GM19455 (cell line): ENCODE measurements at regions not wholly inside any gene's neighbourhood (a gene's known extent, or its start where the extent isn't known, plus 50 kb on each side); places are given as distances from the start of the nearest gene placed in this dataset.
"Not testable (repeated sequence)": the region's sequence is repeated elsewhere in the genome, so short reads cannot be mapped to it uniquely, and the experiment has no call there.

Experiments used
- ATAC-seq: cut with Tn5 transposase; IDR thresholded peaks from one replicate; pipeline ENCODE4 v1.9.1; 2021; ENCODE audit not compliant: unreplicated experiment

DNA sequence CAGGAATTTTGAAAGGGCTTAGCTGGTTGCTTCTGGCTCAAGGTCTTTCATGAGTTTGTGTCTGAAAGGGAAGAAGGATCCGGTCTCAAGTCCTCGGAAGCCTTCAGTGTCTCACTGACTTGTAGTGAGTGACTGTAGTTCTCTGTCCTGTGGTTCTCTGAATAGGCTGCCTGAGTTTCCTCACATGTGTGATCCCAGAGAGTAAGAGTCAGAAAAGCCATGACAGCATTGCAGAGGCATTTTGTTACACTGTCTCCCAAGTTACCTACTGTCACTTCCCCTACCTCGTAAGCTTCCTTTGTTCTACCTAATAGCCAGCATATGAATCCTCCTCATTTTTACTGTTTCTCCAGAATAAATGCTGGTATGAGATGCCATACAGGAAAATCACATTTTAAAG, 709.1 kb upstream of the CHAC2 start:
- ATAC-seq, result no peak

DNA sequence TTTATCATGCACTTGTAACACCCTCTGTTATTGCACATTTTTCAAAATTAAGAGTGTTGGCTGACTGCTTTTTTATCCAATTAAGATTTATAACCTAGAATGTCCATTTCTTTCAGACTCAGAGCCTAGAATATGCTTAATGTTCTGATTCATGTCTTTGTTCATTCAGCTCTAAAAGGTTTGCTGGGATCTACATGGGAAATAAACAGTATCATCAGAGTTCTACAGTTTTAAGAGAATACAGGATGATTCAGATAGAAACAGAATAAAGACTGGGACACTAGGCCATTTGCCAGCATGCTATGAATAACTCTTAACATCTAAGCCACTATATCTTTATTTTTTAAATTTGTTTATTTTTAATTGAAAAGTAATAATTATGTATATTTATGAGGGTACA, 713.7 kb upstream of the CHAC2 start:
- ATAC-seq, result no peak

DNA sequence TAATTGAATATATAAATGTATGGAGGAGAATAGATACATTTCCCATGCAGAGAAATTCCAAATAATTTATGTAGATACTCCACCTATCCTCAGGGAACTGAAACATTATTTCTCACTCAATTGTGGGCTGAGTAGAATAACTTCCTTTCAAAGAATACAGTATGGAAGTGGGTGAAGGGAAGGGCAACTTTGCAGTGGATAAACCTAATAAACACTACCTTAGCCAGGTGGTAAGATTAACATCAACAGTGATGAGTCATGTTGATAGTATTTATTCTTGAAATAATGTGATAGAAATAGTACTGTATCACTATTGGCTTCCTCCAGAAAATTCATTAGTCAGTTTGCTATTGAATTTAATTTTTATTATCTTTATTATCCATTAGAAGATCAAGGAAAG, 716.4 kb upstream of the CHAC2 start:
- ATAC-seq, result no peak

DNA sequence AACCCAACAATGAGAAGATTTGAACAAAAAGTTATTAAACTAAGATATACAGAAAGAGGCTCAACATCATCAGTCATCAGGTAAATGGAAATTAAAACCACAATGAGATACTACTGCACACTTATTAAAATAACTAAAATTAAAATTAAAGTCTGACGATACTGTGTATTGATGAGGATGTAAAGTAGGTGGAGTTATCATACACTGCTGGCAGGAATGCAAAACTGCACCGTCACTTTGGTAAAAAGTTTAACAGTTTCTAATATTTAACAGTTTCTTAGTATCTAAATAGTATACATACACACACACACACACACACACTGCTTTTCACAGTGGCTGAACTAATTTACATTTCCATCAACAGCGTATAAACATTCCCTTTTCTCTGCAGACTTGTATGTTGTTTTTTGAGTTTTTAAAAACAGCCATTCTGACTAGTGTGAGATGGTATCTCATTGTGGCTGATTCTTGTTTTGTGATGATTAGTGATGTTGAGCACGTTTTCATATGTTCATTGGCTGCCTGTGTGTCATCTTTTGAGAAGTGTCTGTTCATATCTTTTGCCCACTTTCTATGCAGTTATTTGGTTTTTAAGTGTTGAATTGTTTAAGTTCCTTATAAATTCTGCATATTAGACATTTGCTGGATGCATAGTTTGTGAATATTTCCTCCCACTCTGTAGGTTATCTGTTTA, 726.9 kb upstream of the CHAC2 start:
- ATAC-seq, result no peak

DNA sequence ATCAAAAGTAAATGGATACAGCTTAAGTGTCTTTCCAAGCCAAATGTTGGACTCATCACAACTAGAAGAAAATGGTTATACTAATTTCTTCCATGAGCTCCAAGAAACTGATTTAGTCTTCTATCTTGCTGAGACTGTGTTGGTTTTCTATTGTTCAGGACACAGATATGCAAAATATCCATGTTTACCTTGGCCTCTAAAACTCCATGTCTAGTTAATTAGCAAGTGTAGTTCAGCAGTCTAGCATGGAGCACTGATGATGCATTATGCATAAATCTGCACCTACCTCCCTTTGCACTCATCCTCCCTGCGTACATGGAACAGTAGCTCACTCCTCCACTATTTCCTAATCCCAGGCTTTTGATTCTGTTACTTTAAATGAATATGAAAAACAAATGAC, 731.4 kb upstream of the CHAC2 start:
- no peak for ATAC-seq

DNA sequence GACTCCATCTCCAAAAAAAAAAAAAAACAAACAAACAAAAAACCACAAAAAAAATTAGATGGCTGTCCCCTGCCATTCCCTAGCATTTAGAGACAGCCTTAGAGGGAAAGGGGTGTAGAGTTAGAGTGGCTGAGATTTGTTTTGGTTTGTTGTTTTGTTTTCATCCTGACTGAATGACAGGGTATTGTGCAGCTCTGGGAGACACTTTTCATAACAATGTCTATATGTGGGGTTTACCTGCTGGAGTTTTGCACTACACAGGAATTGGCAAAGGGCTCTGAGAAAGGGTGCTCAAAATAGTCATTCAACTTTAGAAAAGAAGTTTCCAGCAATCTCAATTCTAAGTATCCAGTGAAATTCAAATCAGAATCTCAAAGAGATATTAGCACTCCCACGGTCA, 732.5 kb upstream of the CHAC2 start:
- ATAC-seq, result no peak

DNA sequence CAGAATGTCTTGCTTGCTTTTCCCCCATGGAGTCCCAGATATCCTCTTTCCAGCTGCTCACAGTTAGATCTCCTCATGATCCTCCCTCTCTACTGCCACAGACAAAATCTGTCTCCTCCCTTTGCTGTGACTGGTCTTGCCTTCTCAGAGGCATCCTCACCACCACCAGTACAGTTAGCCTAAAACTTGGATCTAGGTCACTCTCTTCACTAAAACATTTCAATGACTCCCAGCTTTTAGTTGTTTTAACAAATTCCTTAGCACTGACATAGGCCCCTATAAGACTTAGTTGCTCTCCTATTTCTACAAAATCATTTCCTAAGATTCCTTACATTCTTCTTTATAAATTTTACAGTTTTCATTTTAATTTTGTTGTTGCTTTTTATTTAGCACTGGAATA, 734.2 kb upstream of the CHAC2 start:
- no peak for ATAC-seq

DNA sequence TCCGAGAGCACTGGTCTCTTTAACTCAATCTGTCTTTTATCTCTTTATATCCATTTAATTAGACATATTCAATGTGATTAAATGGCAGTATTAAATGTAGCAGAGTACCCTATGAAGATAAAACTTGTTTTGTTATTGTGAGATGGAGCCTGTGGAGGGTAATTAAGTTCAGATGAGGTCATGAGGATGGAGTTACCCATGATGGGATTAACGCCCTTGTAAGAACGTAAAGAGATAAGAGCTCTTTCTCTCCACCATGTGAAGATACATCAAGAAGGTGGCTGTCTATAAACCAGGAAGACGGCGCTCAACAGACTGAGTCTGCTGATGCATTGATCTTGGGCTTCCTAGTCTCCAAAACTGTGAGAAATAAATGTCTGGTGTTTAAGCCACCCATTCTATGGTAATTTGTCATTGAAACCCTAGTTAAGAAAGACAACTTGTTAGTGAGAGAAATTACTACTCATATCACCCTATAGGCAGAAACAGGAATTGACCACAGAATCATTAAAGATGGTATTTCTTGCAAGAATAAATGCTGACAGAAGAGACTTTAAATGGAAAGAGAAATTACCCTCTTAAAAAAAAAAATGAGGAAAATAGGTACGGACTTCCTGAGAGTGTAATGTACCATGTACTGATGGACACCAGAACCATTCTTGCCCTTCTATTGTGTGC, 738.7 kb upstream of the CHAC2 start:
- ATAC-seq, result no peak

DNA sequence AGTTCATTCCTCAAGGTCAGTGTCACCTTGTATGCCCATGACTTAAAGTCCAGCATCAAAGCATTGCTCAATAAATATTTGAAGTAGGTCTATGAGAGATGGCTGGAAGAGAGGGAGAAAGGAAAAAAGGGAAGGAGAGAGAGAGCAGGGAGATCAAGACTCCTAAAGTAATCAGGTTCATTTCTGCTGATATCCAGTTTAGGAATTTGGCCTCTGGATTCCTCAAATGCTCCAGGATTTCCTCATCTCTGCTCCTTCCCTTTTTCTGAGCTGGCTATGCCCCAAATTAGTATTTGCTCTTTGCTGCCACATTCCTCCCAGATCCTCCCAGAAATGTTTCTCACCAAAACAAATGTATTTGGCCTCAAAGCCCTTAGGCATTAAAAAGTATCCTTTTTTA, 739.4 kb upstream of the CHAC2 start:
- ATAC-seq, result no peak

DNA sequence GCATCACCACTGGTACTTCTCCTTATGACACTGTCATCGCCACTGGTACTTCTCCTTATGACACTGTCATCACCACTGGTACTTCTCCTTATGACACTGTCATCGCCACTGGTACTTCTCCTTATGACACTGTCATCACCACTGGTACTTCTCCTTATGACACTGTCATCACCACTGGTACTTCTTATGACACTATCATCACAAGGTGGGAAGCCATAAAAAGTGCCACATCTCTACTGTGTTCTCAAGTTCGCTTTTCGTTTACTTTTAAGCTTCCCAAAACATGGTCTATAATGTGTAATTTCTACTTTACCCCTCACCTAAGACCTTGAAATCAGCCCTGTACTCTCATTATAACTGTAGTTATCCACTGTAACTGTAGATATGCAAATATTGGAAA, 745.4 kb upstream of the CHAC2 start:
- ATAC-seq, result not testable (repeated sequence)

DNA sequence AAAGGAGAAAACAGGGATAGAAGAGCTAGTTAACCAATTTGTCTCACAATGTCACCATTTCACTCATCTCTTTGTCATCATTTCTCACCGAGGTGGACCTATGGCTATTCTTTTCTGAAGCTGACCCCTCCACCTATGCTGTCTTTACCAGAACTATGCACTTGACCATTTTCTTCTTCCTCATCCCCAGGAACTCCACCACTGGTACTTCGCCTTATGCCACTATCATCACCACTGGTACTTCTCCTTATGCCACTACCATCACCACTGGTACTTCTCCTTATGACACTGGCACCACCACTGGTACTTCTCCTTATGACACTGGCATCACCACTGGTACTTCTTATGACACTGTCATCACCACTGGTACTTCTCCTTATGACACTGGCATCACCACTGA, 745.8 kb upstream of the CHAC2 start:
- no peak for ATAC-seq

DNA sequence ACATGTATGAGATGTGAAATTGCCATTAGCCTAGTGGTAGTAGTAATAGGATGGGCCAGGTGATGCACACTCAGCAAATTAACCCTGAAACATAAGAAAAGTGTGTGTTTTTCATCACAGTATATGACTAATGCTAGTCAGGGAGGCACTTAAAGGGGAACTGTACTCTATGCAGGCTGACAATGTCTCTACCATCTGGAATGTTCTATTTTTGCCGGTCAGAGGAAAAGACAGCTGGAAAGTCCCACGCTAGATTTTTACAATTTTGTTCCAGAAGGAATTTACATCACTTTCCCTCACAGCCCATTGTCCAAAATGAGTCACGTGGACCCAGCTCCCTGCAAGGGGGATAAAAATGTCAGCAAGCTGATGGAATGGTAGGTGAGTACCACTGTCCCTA, 746.3 kb upstream of the CHAC2 start:
- no peak for ATAC-seq

DNA sequence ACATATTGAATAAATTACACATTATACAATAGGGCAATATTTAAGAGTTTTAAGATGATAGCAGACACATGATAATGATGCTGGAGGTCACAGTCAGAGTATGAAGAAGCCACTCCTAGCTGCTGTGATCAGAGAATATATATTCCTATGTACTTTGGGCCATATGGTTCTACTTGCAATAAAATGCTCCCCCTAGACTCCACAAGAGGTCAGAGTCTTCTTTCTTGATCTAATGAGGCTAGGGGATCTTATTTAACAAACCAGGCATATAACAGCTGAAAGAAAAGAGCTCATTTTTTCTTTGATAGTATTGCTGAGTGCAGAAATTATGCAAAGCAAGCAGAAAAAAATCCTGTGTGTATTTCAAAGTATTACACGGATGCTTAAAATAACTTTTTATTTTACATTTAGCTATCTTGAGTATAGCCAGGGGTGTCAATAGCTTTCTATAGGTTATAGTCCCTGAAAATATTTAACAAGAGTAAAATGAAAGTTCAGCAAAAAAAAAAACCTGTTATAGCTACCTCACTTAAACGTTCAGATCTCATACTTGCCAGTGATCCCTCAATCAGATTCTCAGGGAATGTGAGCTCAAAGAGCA, 748.7 kb upstream of the CHAC2 start:
- ATAC-seq, result no peak

DNA sequence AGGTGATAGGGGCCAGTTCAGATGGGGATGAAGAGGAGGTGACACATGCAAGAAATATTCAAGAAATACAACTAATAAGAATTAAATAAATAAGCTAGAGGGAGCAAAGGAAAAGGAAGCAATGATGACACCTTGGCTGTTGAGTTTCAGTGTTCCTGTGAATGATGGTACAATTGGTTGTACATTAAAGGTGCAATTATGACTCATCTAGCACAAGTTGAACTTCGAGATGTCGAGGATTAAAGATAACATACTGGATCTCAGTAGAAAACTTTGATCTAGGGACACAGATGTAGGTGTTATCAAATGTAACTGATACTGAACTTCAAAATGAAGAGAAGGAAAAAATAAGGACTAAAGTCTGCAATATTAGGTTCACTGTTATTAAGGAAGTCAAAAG, 760.6 kb upstream of the CHAC2 start:
- no peak for ATAC-seq

DNA sequence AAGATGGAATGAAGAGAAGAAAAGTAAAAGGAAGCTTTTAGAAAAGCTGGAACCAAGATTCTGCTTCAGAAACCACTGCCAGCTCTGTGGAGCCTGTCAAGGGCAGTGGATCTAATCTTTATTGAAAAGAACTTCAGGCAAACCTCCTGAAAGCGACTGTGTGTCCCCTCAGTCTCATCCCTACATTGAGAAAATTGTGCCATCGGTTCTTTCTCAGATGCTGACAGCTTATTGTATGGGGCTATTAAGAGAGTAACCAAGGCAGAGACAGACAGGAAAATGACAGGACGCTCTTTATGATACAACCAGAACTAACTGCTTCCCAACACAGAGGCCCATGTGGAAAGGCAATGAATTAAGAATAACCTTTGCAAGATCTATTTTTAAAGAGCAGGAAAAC, 763.2 kb upstream of the CHAC2 start:
- no peak for ATAC-seq

DNA sequence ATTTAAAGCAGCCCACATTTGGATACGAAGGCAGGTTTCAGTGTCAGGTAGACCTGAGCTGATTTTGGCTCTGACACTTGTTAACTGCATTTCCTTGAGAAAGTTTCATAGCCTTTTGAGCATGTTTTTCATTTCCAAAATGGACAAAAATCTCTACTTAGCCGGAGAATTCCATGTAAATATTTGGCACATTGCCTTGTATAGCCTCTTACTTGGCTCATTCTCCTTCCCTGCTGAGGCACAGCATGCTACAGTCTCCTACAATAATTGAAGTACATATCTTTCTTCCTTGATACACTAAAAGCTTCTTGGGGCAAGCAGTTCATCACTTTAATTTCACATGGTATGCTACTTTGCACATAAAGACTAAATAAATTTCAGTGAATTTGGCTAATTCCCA, 772.2 kb upstream of the CHAC2 start:
- ATAC-seq, result no peak

DNA sequence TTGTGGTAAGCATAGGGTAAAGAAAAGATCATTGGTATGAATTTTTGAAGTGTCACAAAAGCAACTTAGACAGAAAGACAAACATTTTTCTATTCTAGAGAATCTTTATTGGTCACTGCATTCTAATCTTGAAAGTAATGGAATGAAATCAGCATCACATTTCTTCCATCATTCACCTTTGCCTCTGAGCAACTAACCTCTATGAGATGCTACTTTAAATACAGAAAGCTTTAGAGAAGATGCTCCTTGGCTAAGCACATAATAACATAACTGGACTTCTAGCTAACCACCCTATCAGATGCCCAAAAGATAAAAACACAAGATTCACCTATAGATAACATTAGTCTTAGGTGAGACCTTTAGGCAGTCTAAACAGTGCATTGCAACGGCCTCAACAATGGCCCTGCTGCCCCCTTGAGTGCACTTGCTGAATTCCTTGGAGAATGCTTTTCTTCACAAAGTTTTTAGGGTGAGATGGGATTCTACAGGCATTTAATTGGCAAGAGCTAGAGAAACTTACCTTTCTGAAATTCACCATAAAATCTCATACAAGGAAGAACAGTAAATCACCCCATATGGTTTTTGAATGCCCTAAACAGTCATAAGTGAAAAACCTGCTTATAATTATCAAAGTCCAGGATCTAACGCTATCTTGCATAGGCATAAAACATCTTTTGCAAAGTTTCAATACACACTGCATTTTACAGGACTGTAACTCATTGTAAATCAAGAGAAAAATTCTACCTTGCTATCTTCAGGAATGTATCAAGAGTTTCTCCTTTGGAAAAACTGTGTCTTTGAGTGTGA, 791.3 kb upstream of the CHAC2 start:
- no peak for ATAC-seq

DNA sequence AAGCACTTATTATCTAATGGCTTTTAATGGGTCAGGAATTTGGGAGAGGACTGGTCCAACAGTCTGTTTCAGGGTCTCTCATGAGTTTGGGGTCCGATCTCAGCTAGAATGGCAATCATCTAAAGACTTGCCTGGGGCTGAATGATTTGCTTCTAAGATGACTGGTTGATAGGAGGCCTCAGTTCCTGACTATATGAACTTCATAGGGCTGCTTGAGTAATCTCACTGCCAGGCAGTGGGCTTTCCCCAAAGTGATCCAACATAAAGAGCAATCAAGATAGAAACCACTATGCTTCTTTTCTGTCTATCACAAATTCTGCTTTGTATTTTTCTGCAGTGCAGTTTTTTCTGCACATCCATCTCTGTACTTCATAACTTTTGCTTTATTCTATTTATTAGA, 793.5 kb upstream of the CHAC2 start:
- no peak for ATAC-seq

DNA sequence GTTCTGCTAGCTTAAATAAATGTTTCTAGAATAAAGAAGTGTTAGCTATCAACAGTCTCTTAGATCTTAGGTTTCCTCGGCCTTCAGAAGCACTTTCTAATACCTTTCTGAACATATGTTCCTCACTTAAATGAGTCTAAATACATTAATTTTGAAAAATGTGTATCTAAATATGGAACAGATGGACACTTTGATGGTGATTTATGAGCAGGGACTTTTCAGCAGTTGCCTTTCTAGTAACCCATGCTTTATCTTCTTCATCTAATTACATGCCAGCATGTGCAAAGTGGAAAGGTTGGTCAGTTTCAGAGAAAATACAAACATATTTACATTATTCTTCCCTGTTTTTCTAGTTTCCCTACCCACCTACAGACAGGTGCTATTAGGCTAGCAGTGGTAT, 797.0 kb upstream of the CHAC2 start:
- no peak for ATAC-seq

DNA sequence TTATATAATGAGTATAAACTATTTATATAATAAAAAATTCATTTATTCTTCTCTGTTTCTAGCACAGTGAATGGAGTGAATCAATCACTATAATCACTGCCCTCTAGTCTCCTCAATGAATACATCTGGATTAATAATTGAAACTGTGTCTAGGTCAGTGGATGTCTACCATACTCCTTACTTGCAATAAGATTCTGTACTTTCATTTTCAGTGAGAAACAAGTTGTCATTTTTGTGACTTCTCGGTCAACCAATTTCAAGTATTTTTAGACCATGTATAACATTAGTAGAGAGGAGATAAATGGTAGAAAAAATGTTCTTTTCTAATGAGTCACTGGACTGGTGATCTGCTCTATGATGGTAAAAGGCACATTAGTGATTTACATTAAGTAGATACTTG, 799.6 kb upstream of the CHAC2 start:
- ATAC-seq, result no peak

DNA sequence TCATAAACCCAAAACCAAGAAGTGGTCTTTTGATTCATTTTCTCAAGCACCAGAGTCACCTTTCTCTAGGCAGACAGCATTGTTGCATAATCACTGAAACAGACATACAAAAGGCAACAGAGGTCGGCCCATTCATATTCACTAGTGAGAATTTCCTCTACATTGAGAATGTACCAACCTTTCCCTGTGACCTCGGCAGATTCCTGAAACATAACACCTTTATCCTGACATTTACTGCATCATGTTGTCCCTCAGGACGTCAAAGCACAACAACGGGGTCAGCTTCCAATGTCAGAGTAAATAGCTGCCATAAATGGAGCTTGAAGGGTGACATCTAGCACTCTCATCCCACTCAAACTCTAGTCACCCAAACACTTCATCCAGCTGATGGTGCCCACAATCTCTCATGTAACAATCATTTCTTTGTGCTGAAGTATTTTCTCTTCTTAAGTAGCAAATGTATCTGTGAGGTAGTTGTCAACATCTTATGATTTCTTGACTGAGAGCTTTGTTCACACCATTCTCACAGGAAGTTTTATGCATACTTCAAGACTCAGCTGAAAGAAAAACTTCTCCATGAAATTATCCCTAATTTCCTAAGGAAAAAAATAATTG, 802.6 kb upstream of the CHAC2 start:
- no peak for ATAC-seq
